ENCODE measurements at regions not wholly inside any gene's neighbourhood (a gene's known extent, or its start where the extent isn't known, plus 50 kb on each side); places are given as distances from the start of the nearest gene placed in this dataset.

DNA sequence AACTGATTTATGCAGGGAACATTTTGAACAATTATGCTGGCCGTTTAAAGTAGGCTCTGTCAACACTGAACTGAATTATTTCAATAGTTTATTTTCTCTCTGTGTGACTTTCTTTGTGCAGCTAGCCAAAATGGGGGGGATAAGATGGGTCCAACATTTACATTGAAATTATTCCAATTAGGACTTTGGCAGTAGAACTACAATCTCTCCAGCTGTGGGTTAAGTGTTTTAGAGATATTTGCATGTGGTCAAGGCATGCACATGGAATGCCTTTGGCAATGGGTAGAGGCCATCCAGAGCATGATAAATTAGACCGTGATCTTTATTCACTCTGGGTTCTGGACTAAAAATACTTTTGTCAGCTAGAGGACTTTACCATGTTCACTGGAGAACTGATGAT is 107.9 kb upstream of the ELOVL6 start:
- Histone ChIP-seq H3K27ac (ENCODE audit: low read depth in 1 of 2, low read length in 2 of 2) (peak overlapping the region in 1 of 2 donors; percentile 50), H3K27me3 (ENCODE audit: control insufficient read depth in 4 of 4, insufficient read depth in 4 of 4, low read length in 3 of 4) (no peaks in the 10 kb centered on the region)
- no peak for DNase-seq (ENCODE audit: low spot score)

DNA sequence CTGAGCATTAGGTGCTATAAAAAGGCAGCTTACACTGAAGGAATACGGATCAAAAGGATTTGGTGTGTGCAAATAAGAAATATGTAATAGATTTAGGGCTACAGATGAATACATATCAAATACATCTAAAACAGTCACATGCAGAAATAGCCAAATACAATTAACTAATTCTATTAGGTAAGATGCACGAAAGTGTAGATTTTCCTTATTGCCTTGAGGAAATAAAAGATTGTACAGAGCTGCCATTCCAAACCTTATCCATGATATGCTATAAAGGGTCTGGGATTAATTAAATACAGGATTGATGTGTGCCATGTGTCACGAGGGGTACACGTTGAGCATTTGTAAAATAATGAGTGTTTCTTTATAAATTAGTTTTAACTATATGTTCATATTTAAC is 107.0 kb upstream of the ELOVL6 start:
- Histone ChIP-seq H3K9ac (ENCODE audit: low read depth in 1 of 2, low read length in 2 of 2) (no peak overlapping the region), H3K9me3 (ENCODE audit: control insufficient read depth in 4 of 4, low read length in 3 of 4) (no peaks in the 10 kb centered on the region), H3K27ac (ENCODE audit: low read depth in 1 of 2, low read length in 2 of 2) (no peak overlapping the region), H3K27me3 (ENCODE audit: control insufficient read depth in 4 of 4, insufficient read depth in 4 of 4, low read length in 3 of 4) (no peaks in the 10 kb centered on the region), H3K4me1 (ENCODE audit: control insufficient read depth in 4 of 4, insufficient read depth in 4 of 4, low read length in 3 of 4) (peaks cover 0 to 9% (median 2%) of the 10 kb centered on the region in 4 donors), H3K36me3 (ENCODE audit: control insufficient read depth in 4 of 4, insufficient read depth in 3 of 4, low read depth in 1 of 4, low read length in 3 of 4) (no peaks in the 10 kb centered on the region), H3K4me3 (ENCODE audit: low read depth in 1 of 3, low read length in 3 of 3) (no peak overlapping the region)
- TF ChIP-seq NR2F2 (IDR thresholded peaks at IDR 0.05), result no peak
- no peak for TF ChIP-seq YY1 (IDR thresholded peaks at IDR 0.05)
- no peak for TF ChIP-seq EGR1 (IDR thresholded peaks at IDR 0.05; ENCODE audit: low read depth in 2 of 2)
- TF ChIP-seq, protein P1, sequence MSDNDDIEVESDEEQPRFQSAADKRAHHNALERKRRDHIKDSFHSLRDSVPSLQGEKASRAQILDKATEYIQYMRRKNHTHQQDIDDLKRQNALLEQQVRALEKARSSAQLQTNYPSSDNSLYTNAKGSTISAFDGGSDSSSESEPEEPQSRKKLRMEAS (IDR thresholded peaks at IDR 0.05), result no peak
- TF ChIP-seq, protein P2, sequence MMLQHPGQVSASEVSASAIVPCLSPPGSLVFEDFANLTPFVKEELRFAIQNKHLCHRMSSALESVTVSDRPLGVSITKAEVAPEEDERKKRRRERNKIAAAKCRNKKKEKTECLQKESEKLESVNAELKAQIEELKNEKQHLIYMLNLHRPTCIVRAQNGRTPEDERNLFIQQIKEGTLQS (IDR thresholded peaks at IDR 0.05), result no peak
- 90% methylated on average over 4 of the region's 4 CpGs for WGBS
- no peak for DNase-seq (ENCODE audit: low spot score)

More for the DNA sequence above, 107.9 kb upstream of the ELOVL6 start:
- TF ChIP-seq RAD21 (IDR thresholded peaks at IDR 0.05) (peak in 1 of 2 donors; percentile 37), FOXA2 (IDR thresholded peaks at IDR 0.05) (no peak), RXRA (IDR thresholded peaks at IDR 0.05) (peak in 1 of 2 donors; percentile 27), HNF4G (IDR thresholded peaks at IDR 0.05) (peak; percentile 7), FOXA1 (IDR thresholded peaks at IDR 0.05) (no peak), SP1 (IDR thresholded peaks at IDR 0.05) (peak; percentile 21), HNF4A (conservative IDR thresholded peaks at IDR 0.05) (peak in 1 of 2 donors; percentile 52)
- TF ChIP-seq, protein P3, sequence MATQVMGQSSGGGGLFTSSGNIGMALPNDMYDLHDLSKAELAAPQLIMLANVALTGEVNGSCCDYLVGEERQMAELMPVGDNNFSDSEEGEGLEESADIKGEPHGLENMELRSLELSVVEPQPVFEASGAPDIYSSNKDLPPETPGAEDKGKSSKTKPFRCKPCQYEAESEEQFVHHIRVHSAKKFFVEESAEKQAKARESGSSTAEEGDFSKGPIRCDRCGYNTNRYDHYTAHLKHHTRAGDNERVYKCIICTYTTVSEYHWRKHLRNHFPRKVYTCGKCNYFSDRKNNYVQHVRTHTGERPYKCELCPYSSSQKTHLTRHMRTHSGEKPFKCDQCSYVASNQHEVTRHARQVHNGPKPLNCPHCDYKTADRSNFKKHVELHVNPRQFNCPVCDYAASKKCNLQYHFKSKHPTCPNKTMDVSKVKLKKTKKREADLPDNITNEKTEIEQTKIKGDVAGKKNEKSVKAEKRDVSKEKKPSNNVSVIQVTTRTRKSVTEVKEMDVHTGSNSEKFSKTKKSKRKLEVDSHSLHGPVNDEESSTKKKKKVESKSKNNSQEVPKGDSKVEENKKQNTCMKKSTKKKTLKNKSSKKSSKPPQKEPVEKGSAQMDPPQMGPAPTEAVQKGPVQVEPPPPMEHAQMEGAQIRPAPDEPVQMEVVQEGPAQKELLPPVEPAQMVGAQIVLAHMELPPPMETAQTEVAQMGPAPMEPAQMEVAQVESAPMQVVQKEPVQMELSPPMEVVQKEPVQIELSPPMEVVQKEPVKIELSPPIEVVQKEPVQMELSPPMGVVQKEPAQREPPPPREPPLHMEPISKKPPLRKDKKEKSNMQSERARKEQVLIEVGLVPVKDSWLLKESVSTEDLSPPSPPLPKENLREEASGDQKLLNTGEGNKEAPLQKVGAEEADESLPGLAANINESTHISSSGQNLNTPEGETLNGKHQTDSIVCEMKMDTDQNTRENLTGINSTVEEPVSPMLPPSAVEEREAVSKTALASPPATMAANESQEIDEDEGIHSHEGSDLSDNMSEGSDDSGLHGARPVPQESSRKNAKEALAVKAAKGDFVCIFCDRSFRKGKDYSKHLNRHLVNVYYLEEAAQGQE (IDR thresholded peaks at IDR 0.05), result no peak
- Histone ChIP-seq H3K4me1 (ENCODE audit: control insufficient read depth in 4 of 4, insufficient read depth in 4 of 4, low read length in 3 of 4) (peaks cover 0 to 9% (median 2%) of the 10 kb centered on the region in 4 donors), H3K9ac (ENCODE audit: low read depth in 1 of 2, low read length in 2 of 2) (no peak overlapping the region), H3K36me3 (ENCODE audit: control insufficient read depth in 4 of 4, insufficient read depth in 3 of 4, low read depth in 1 of 4, low read length in 3 of 4) (no peaks in the 10 kb centered on the region), H3K4me3 (ENCODE audit: low read depth in 1 of 3, low read length in 3 of 3) (no peak overlapping the region), H3K9me3 (ENCODE audit: control insufficient read depth in 4 of 4, low read length in 3 of 4) (no peaks in the 10 kb centered on the region)
- WGBS, result 25% methylated on average over 2 of the region's 2 CpGs

DNA sequence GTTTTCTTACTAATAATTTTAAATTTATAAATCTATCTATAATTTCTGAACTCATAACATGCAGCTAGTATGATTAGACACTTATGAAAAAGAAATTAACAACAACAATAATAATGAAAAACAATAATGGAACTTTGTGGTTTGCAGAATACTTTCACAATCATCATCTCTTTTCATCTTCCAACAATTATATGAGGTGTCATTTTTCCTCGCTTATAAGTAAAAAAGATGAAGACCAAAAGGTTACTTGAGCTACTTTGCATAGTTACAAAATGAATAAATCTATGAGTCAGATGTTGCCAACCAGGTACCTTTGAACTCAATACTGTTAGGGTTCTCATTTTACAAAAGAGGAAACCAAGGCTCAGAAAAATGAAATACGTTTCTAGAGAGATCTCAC is 98.5 kb upstream of the ELOVL6 start:
- no peak overlapping the region for H3K27ac ChIP-seq (ENCODE audit: low read depth in 1 of 2, low read length in 2 of 2)
- 87% methylated on average over 2 of the region's 2 CpGs for WGBS
- no peaks in the 10 kb centered on the region for H3K36me3 ChIP-seq (ENCODE audit: control insufficient read depth in 4 of 4, insufficient read depth in 3 of 4, low read depth in 1 of 4, low read length in 3 of 4)
- no peak for TF ChIP-seq SP1 (IDR thresholded peaks at IDR 0.05)
- no peak for TF ChIP-seq TAF1 (conservative IDR thresholded peaks at IDR 0.05)
- TF ChIP-seq HNF4A (conservative IDR thresholded peaks at IDR 0.05), result no peak
- TF ChIP-seq YY1 (IDR thresholded peaks at IDR 0.05), result no peak
- TF ChIP-seq JUND (IDR thresholded peaks at IDR 0.05), result no peak
- no peak for TF ChIP-seq GABPA (IDR thresholded peaks at IDR 0.05 in 1 of 2, conservative IDR thresholded peaks at IDR 0.05 in 1 of 2)
- TF ChIP-seq, protein P3 (IDR thresholded peaks at IDR 0.05), result no peak
- H3K27me3 ChIP-seq (ENCODE audit: control insufficient read depth in 4 of 4, insufficient read depth in 4 of 4, low read length in 3 of 4), result no peaks in the 10 kb centered on the region
- no peaks in the 10 kb centered on the region for H3K4me1 ChIP-seq (ENCODE audit: control insufficient read depth in 4 of 4, insufficient read depth in 4 of 4, low read length in 3 of 4)
- H3K9ac ChIP-seq (ENCODE audit: low read depth in 1 of 2, low read length in 2 of 2), result no peak overlapping the region
- no peaks in the 10 kb centered on the region for H3K9me3 ChIP-seq (ENCODE audit: control insufficient read depth in 4 of 4, low read length in 3 of 4)
- DNase-seq (ENCODE audit: low spot score), result no peak
- no peak overlapping the region for H3K4me3 ChIP-seq (ENCODE audit: low read depth in 1 of 3, low read length in 3 of 3)

Measured in liver (tissue), 7 donors.